HG03565 (cell line): ENCODE measurements at regions not wholly inside any gene's neighbourhood (a gene's known extent, or its start where the extent isn't known, plus 50 kb on each side); places are given as distances from the start of the nearest gene placed in this dataset.
"Not testable (repeated sequence)": the region's sequence is repeated elsewhere in the genome, so short reads cannot be mapped to it uniquely, and the experiment has no call there.

Source experiments
- ATAC-seq: cut with Tn5 transposase; IDR thresholded peaks from one replicate; pipeline ENCODE4 v1.9.1; 2021; ENCODE audit warnings: mild to moderate bottlenecking, moderate library complexity; ENCODE audit not compliant: unreplicated experiment

GRCh38 chr1:9459816-9460407, 79.4 kb upstream of the SLC25A33 start:
- no peak for ATAC-seq

GRCh38 chr1:9465640-9466039, 73.6 kb upstream of the SLC25A33 start:
- ATAC-seq = no peak

GRCh38 chr1:9466780-9467758, 72.2 kb upstream of the SLC25A33 start:
- ATAC-seq = no peak

- not testable (repeated sequence) for ATAC-seq
These were observed 69.4 kb upstream of the SLC25A33 start for GRCh38 chr1:9469882-9470281.

GRCh38 chr1:9471679-9472078, 67.6 kb upstream of the SLC25A33 start:
- ATAC-seq = no peak

GRCh38 chr1:9472386-9473031, 66.8 kb upstream of the SLC25A33 start:
- ATAC-seq = no peak

- ATAC-seq = no peak
These were observed 66.0 kb upstream of the SLC25A33 start for GRCh38 chr1:9473032-9473807.

- ATAC-seq = no peak
These were observed 64.1 kb upstream of the SLC25A33 start for GRCh38 chr1:9475061-9475627.

- ATAC-seq = no peak
These were observed 62.3 kb upstream of the SLC25A33 start for GRCh38 chr1:9476790-9477463.

- no peak for ATAC-seq
These were observed 61.7 kb upstream of the SLC25A33 start for GRCh38 chr1:9477535-9477934.

GRCh38 chr1:9478021-9478420, 61.2 kb upstream of the SLC25A33 start:
- ATAC-seq = no peak

- no peak for ATAC-seq
These were observed 58.2 kb upstream of the SLC25A33 start for GRCh38 chr1:9481048-9481447.

- ATAC-seq = no peak
These were observed 56.9 kb upstream of the SLC25A33 start for GRCh38 chr1:9482403-9482802.

- no peak for ATAC-seq
These were observed 56.3 kb upstream of the SLC25A33 start for GRCh38 chr1:9482816-9483572.

- ATAC-seq = no peak
These were observed 52.7 kb upstream of the SLC25A33 start for GRCh38 chr1:9486466-9487140.
